IMR-90 (cell line): ENCODE measurements at regions not wholly inside any gene's neighbourhood (a gene's known extent, or its start where the extent isn't known, plus 50 kb on each side); places are given as distances from the start of the nearest gene placed in this dataset.
A peak's percentile ranks its signal among the peaks of the same experiment; 100 is the strongest.

Source experiments
- ATAC-seq: fragments of 200-7000 bp; cut with Tn5 transposase; 2 replicates; pipeline ENCODE4 v1.9.1; 2020; ENCODE audit warnings: low read depth, mild to moderate bottlenecking, moderate library complexity
- BruUV-seq: library from RNA; stranded (reverse); fragments of 400-500 nt; replicated peaks from 2 replicates; lab custom pipeline; 2021; lab: Mats Ljungman, UMichigan
- CTCF ChIA-PET: fragments of 300-600 bp; formaldehyde crosslinking; extraction: SDS; loops from one replicate; lab custom pipeline; 2021; ENCODE audit warnings: antibody characterized with exemption; lab: Yijun Ruan, JAX
- POLR2A ChIA-PET: fragments of 300-600 bp; sonication (Branson Sonifier 250); formaldehyde crosslinking; loops from one replicate; lab custom pipeline; 2022; ENCODE audit warnings: antibody characterized with exemption; ENCODE audit not compliant: unreplicated experiment; lab: Charles Lee
- DNase-seq: peaks from one replicate; pipeline ENCODE4 v3.0.0; 2013
- H2AFZ ChIP-seq: replicated peaks from 2 replicates; pipeline ENCODE3; 2013; ENCODE audit warnings: low read length, mild to moderate bottlenecking; ENCODE audit not compliant: poor library complexity
- H2AK5ac ChIP-seq: 2 replicates; pipeline ENCODE4 v1.6.1; 2013; ENCODE audit warnings: low read depth, low read length, inconsistent platforms
- H2AK9ac ChIP-seq: replicated peaks from 2 replicates; pipeline ENCODE3; 2013; ENCODE audit warnings: mild to moderate bottlenecking, low read depth, low read length, moderate library complexity; ENCODE audit not compliant: poor library complexity
- H2BK120ac ChIP-seq: 2 replicates; pipeline ENCODE4 v1.6.1; 2013; ENCODE audit warnings: low read depth, low read length, inconsistent platforms
- H2BK15ac ChIP-seq: 3 replicates; pipeline ENCODE4 v1.6.1; 2013; ENCODE audit warnings: low read depth, low read length, inconsistent platforms
- H2BK20ac ChIP-seq: 2 replicates; pipeline ENCODE4 v1.6.1; 2013; ENCODE audit warnings: low read depth, mild to moderate bottlenecking, inconsistent platforms, low read length, moderate library complexity
- H2BK5ac ChIP-seq: 2 replicates; pipeline ENCODE4 v1.6.1; 2013; ENCODE audit warnings: mild to moderate bottlenecking, low read depth, low read length, inconsistent platforms; ENCODE audit not compliant: poor library complexity, severe bottlenecking
- H3K14ac ChIP-seq: replicated peaks from 2 replicates; pipeline ENCODE4 v1.6.1; 2013; ENCODE audit warnings: low read depth, low read length, inconsistent platforms
- H3K18ac ChIP-seq: 2 replicates; pipeline ENCODE4 v1.6.1; 2013; ENCODE audit warnings: low read depth, low read length, control low read depth
- H3K23ac ChIP-seq: 2 replicates; pipeline ENCODE4 v1.6.1; 2013; ENCODE audit warnings: low read depth, low read length, inconsistent platforms
- H3K27ac ChIP-seq: 2 replicates; pipeline ENCODE4 v1.5.1; 2013; ENCODE audit warnings: mild to moderate bottlenecking, control low read depth, low read length; ENCODE audit not compliant: insufficient read depth
- H3K27me3 ChIP-seq: 2 replicates; pipeline ENCODE4 v1.6.1; 2013; ENCODE audit warnings: low read length; ENCODE audit not compliant: control insufficient read depth, insufficient read depth
- H3K36me3 ChIP-seq: 2 replicates; pipeline ENCODE4 v1.6.1; 2013; ENCODE audit warnings: low read length, mixed read lengths; ENCODE audit not compliant: control insufficient read depth, insufficient read depth
- H3K4ac ChIP-seq: 2 replicates; pipeline ENCODE4 v1.6.1; 2013; ENCODE audit warnings: low read depth, low read length, inconsistent platforms
- H3K4me1 ChIP-seq: 2 replicates; pipeline ENCODE4 v1.6.1; 2013; ENCODE audit warnings: low read length, mixed read lengths; ENCODE audit not compliant: control insufficient read depth, insufficient read depth
- H3K4me2 ChIP-seq: 2 replicates; pipeline ENCODE4 v1.6.1; 2013; ENCODE audit warnings: low read depth, mild to moderate bottlenecking, control low read depth, low read length, moderate library complexity
- H3K4me3 ChIP-seq: 2 replicates; pipeline ENCODE4 v1.5.1; 2013; ENCODE audit warnings: low read depth, mild to moderate bottlenecking, control low read depth, low read length, moderate library complexity; ENCODE audit not compliant: insufficient read depth
- H3K56ac ChIP-seq: 2 replicates; pipeline ENCODE4 v1.6.1; 2013; ENCODE audit warnings: low read length, inconsistent platforms; ENCODE audit not compliant: insufficient read depth; ENCODE audit errors: extremely low read depth
- H3K79me1 ChIP-seq, 2 experiments: 2 replicates each; pipeline ENCODE4 v1.6.1; 2013; ENCODE audit warnings: low read length in 2 of 2, inconsistent platforms in 1 of 2, low read depth in 1 of 2
- H3K9ac ChIP-seq: 2 replicates; pipeline ENCODE4 v1.6.1; 2013; ENCODE audit warnings: low read depth, low read length, control low read depth
- H3K9me1 ChIP-seq: 2 replicates; pipeline ENCODE4 v1.6.1; 2013; ENCODE audit warnings: low read length, inconsistent platforms; ENCODE audit not compliant: insufficient read depth
- H3K9me3 ChIP-seq: 2 replicates; pipeline ENCODE4 v1.6.1; 2013; ENCODE audit warnings: low read length; ENCODE audit not compliant: control insufficient read depth, insufficient read depth
- H4K20me1 ChIP-seq: 2 replicates; pipeline ENCODE4 v1.6.1; 2013; ENCODE audit warnings: low read length, inconsistent platforms; ENCODE audit not compliant: insufficient read depth
- H4K5ac ChIP-seq: 2 replicates; pipeline ENCODE4 v1.6.1; 2013; ENCODE audit warnings: mild to moderate bottlenecking, low read depth, low read length, control low read depth
- H4K8ac ChIP-seq, 2 experiments: 2 replicates each; pipeline ENCODE4 v1.6.1; 2013; ENCODE audit warnings: low read depth in 2 of 2, low read length in 2 of 2, control low read depth in 1 of 2, inconsistent platforms in 1 of 2
- H4K91ac ChIP-seq: 2 replicates; pipeline ENCODE4 v1.6.1; 2013; ENCODE audit warnings: low read depth, low read length, inconsistent platforms; ENCODE audit not compliant: insufficient read depth
- BHLHE40 ChIP-seq: fragments of 150-350 bp; IDR thresholded peaks from 2 replicates; pipeline ENCODE4 v1.6.1; 2016; ENCODE audit warnings: mild to moderate bottlenecking, low read depth, low read length
- FOS ChIP-seq: fragments of 150-350 bp; IDR thresholded peaks from 2 replicates; pipeline ENCODE4 v1.6.1; 2016; ENCODE audit warnings: low read depth, low read length
- MAFK ChIP-seq: IDR thresholded peaks from 2 replicates; pipeline ENCODE4 v1.6.1; 2012; ENCODE audit warnings: low read depth, low read length, improper control_type of control experiment
- MXI1 ChIP-seq: IDR thresholded peaks from 2 replicates; pipeline ENCODE4 v1.6.1; 2012; ENCODE audit warnings: low read depth, mild to moderate bottlenecking, low read length, moderate library complexity, borderline replicate concordance
- NFE2L2 ChIP-seq: fragments of 150-350 bp; IDR thresholded peaks from 2 replicates; pipeline ENCODE4 v1.6.1; 2016; ENCODE audit warnings: low read depth, mild to moderate bottlenecking, low read length
- RAD21 ChIP-seq: IDR thresholded peaks from 2 replicates; pipeline ENCODE4 v1.6.1; 2012; ENCODE audit warnings: low read length, improper control_type of control experiment
- RCOR1 ChIP-seq: IDR thresholded peaks from 2 replicates; pipeline ENCODE4 v1.6.1; 2012; ENCODE audit warnings: mild to moderate bottlenecking, low read length, improper control_type of control experiment; ENCODE audit not compliant: insufficient replicate concordance
- RFX5 ChIP-seq: IDR thresholded peaks from 2 replicates; pipeline ENCODE4 v1.8.0; 2012; ENCODE audit warnings: low read depth, mild to moderate bottlenecking, low read length, moderate library complexity
- SMC3 ChIP-seq: fragments of 150-350 bp; IDR thresholded peaks from 2 replicates; pipeline ENCODE4 v1.6.1; 2016; ENCODE audit warnings: low read depth, mild to moderate bottlenecking, antibody characterized with exemption, low read length, moderate library complexity
- WGBS, 2 experiments: methylation state at CpG; one replicate each; pipeline versions ENCODE4 v1.1.5 to v1.1.7; 2013; ENCODE audit warnings: missing lambda C conversion rate in 2 of 2; ENCODE audit not compliant: insufficient read length in 1 of 2; ENCODE audit errors: extremely low coverage in 2 of 2; 5-methylcytosine and 5-hydroxymethylcytosine counted together
- dilution Hi-C: fragments of 300-500 bp; cut with HindIII; formaldehyde crosslinking; loops from one replicate; pipeline ENCODE4 v1.14.3; 2018; ENCODE audit warnings: low sequenced_read_pairs; ENCODE audit not compliant: unreplicated experiment
- in situ Hi-C: fragments of 300-500 bp; cut with MboI; formaldehyde crosslinking; loops from 3 replicates; pipeline ENCODE4 v1.14.3; 2019; ENCODE audit warnings: low sequenced_read_pairs, inconsistent platforms, mixed read lengths
- intact Hi-C: fragments of 100-400 bp; cut with micrococcal nuclease; formaldehyde crosslinking; loops from 2 replicates; pipeline ENCODE4 v1.10.0; 2022
- TF ChIP-seq, protein P1 (sequence below): conservative IDR thresholded peaks from 2 replicates; pipeline ENCODE4 v1.5.1; 2012; ENCODE audit warnings: mild to moderate bottlenecking, low read depth, low read length, improper control_type of control experiment
- TF ChIP-seq, protein P2 (sequence below): fragments of 150-350 bp; IDR thresholded peaks from 2 replicates; pipeline ENCODE4 v1.6.1; 2017; ENCODE audit warnings: mild to moderate bottlenecking, antibody characterized with exemption, low read length, low read depth

DNA sequence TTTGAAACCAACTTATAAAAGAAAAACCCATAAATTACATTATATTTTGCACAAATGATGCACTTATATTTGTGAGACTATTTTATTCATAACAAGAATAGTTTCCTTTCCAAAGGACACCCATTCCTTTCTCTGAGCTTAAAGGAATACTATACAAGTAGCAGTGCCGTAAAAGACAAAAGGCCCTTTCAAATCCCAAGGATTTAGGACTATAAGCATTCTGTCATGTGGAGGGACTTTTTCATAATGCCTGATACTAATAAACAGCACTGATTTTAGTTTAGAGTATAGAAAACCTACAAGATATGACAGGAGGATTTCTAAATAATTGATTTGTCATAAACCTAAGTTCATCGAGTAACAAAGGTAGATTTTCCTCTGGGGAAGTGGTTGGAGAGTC lies 1134.2 kb upstream of the ZEB2 start:
- intact Hi-C loops: loop anchor here (5.0 kb wide), 2 partner anchors 658 to 1132 kb away; partner anchors contain the start of gene ZEB2

More for the DNA sequence above, 1134.2 kb upstream of the ZEB2 start:
- H2AK5ac ChIP-seq: no peak overlapping the region
- no CpG with 5 or more reads among the region's 2 CpGs for WGBS, 2 experiments
- no peak overlapping the region for H2AK9ac ChIP-seq
- dilution Hi-C loops: no loop called here
- no peaks in the 10 kb centered on the region for H3K27me3 ChIP-seq
- H2BK5ac ChIP-seq: peak overlapping the region; percentile 57
- H3K4me1 ChIP-seq: no peaks in the 10 kb centered on the region; the same call in 1 of the 2 replicates
- no peaks in the 10 kb centered on the region for H3K9me1 ChIP-seq
- no peak overlapping the region for H4K8ac ChIP-seq
- BruUV-seq: no TSS peak
- H3K18ac ChIP-seq: no peak overlapping the region; the same call in 1 of the 2 replicates
- ChIA-PET CTCF (interaction anchor here (0.9 kb wide), 1 partner anchor 11 kb away, joined by 3 read pairs; no protein-coding TSS in a partner anchor), POLR2A (no interaction called here)
- 0 out of 2 replicates have a peak overlapping the region, but pooled peaks have one; percentile 25 for H2BK20ac ChIP-seq
- H2BK120ac ChIP-seq: peak overlapping the region; percentile 65; the same call in 1 of the 2 replicates
- ATAC-seq: no peak
- no peak overlapping the region for H4K5ac ChIP-seq
- H3K27ac ChIP-seq: no peak overlapping the region
- no peaks in the 10 kb centered on the region for H3K79me1 ChIP-seq
- H3K4ac ChIP-seq: no peak overlapping the region
- no peaks in the 10 kb centered on the region for H3K36me3 ChIP-seq
- H2AFZ ChIP-seq: no peak overlapping the region
- no peak overlapping the region for H3K14ac ChIP-seq
- no peaks in the 10 kb centered on the region for H4K20me1 ChIP-seq
- no peak overlapping the region; the same call in 2 of the 3 replicates for H2BK15ac ChIP-seq
- no peak for DNase-seq
- in situ Hi-C loops: no loop called here
- TF ChIP-seq NFE2L2: no peak
- TF ChIP-seq MXI1: no peak
- TF ChIP-seq, protein P1, sequence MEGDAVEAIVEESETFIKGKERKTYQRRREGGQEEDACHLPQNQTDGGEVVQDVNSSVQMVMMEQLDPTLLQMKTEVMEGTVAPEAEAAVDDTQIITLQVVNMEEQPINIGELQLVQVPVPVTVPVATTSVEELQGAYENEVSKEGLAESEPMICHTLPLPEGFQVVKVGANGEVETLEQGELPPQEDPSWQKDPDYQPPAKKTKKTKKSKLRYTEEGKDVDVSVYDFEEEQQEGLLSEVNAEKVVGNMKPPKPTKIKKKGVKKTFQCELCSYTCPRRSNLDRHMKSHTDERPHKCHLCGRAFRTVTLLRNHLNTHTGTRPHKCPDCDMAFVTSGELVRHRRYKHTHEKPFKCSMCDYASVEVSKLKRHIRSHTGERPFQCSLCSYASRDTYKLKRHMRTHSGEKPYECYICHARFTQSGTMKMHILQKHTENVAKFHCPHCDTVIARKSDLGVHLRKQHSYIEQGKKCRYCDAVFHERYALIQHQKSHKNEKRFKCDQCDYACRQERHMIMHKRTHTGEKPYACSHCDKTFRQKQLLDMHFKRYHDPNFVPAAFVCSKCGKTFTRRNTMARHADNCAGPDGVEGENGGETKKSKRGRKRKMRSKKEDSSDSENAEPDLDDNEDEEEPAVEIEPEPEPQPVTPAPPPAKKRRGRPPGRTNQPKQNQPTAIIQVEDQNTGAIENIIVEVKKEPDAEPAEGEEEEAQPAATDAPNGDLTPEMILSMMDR: no peak
- no peak for TF ChIP-seq MAFK
- TF ChIP-seq FOS: no peak
- no peak for TF ChIP-seq BHLHE40
- TF ChIP-seq RCOR1: no peak
- TF ChIP-seq, protein P2, sequence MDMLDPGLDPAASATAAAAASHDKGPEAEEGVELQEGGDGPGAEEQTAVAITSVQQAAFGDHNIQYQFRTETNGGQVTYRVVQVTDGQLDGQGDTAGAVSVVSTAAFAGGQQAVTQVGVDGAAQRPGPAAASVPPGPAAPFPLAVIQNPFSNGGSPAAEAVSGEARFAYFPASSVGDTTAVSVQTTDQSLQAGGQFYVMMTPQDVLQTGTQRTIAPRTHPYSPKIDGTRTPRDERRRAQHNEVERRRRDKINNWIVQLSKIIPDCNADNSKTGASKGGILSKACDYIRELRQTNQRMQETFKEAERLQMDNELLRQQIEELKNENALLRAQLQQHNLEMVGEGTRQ: no peak
- TF ChIP-seq RFX5: no peak
- no peak for TF ChIP-seq SMC3
- no peak for TF ChIP-seq RAD21
- H3K4me3 ChIP-seq: no peak overlapping the region
- H3K23ac ChIP-seq: no peak overlapping the region
- no peak overlapping the region for H3K4me2 ChIP-seq
- no peaks in the 10 kb centered on the region for H3K9me3 ChIP-seq
- H3K56ac ChIP-seq: no peak overlapping the region
- no peak overlapping the region for H3K9ac ChIP-seq
- no peak overlapping the region for H4K91ac ChIP-seq
